ENCODE measurements at regions not wholly inside any gene's neighbourhood (a gene's known extent, or its start where the extent isn't known, plus 50 kb on each side); places are given as distances from the start of the nearest gene placed in this dataset.

- DNase-seq, result no peak
These were observed 1049.9 kb upstream of the TENM3 start for GRCh38 chr4:181193131-181193930.

GRCh38 chr4:181194096-181194495 lies 1049.1 kb upstream of the TENM3 start:
- DNase-seq, result no peak

- DNase-seq, result no peak
These were observed 1043.1 kb upstream of the TENM3 start for GRCh38 chr4:181200076-181200475.

- no peak for DNase-seq
These were observed 1041.0 kb upstream of the TENM3 start for GRCh38 chr4:181202240-181202639.

GRCh38 chr4:181204109-181204508 lies 1039.1 kb upstream of the TENM3 start:
- DNase-seq, result no peak

GRCh38 chr4:181213551-181213950 lies 1029.7 kb upstream of the TENM3 start:
- no peak for DNase-seq

- DNase-seq, result no peak
These were observed 1026.7 kb upstream of the TENM3 start for GRCh38 chr4:181216501-181216900.

- no peak for DNase-seq
These were observed 1023.3 kb upstream of the TENM3 start for GRCh38 chr4:181219783-181220416.

GRCh38 chr4:181224852-181225251 lies 1018.4 kb upstream of the TENM3 start:
- DNase-seq, result no peak

- no peak for DNase-seq
These were observed 1017.5 kb upstream of the TENM3 start for GRCh38 chr4:181225616-181226261.

GRCh38 chr4:181234951-181235680 lies 1008.1 kb upstream of the TENM3 start:
- no peak for DNase-seq

- DNase-seq, result no peak
These were observed 997.9 kb upstream of the TENM3 start for GRCh38 chr4:181245326-181245725.

GRCh38 chr4:181249031-181249430 lies 994.2 kb upstream of the TENM3 start:
- DNase-seq, result no peak

- no peak for DNase-seq
These were observed 988.4 kb upstream of the TENM3 start for GRCh38 chr4:181254771-181255170.

- no peak for DNase-seq
These were observed 984.6 kb upstream of the TENM3 start for GRCh38 chr4:181258569-181258968.

- no peak for DNase-seq
These were observed 984.0 kb upstream of the TENM3 start for GRCh38 chr4:181259081-181259709.

GRCh38 chr4:181261279-181261678 lies 981.9 kb upstream of the TENM3 start:
- no peak for DNase-seq

- no peak for DNase-seq
These were observed 978.3 kb upstream of the TENM3 start for GRCh38 chr4:181264893-181265292.

- DNase-seq, result no peak
These were observed 977.8 kb upstream of the TENM3 start for GRCh38 chr4:181265370-181265769.

- no peak for DNase-seq
These were observed 972.0 kb upstream of the TENM3 start for GRCh38 chr4:181271116-181271640.

GRCh38 chr4:181272422-181272821 lies 970.8 kb upstream of the TENM3 start:
- DNase-seq, result no peak

GRCh38 chr4:181278941-181279340 lies 964.3 kb upstream of the TENM3 start:
- no peak for DNase-seq

- no peak for DNase-seq
These were observed 961.8 kb upstream of the TENM3 start for GRCh38 chr4:181281451-181281850.
